H9 (cell line): ENCODE measurements at regions not wholly inside any gene's neighbourhood (a gene's known extent, or its start where the extent isn't known, plus 50 kb on each side); places are given as distances from the start of the nearest gene placed in this dataset.

Experiments
- DNase-seq: peaks from one replicate; pipeline ENCODE4 v3.0.0-alpha.2; 2017
- H2AFZ ChIP-seq: one replicate; pipeline ENCODE4 v1.6.1; 2013; ENCODE audit warnings: mild to moderate bottlenecking, low read length, control low read depth, moderate library complexity
- H2AK5ac ChIP-seq: 2 replicates; pipeline ENCODE4 v1.6.1; 2013; ENCODE audit warnings: low read length, control low read depth, mixed read lengths; ENCODE audit not compliant: insufficient read length
- H2BK120ac ChIP-seq: one replicate; pipeline ENCODE4 v1.6.1; 2013; ENCODE audit warnings: low read depth, mild to moderate bottlenecking, low read length, control low read depth, inconsistent platforms; ENCODE audit not compliant: poor library complexity, severe bottlenecking
- H2BK12ac ChIP-seq: 2 replicates; pipeline ENCODE4 v1.6.1; 2013; ENCODE audit warnings: low read length, control low read depth, mixed read lengths, low read depth; ENCODE audit not compliant: insufficient read length
- H2BK15ac ChIP-seq: 2 replicates; pipeline ENCODE4 v1.6.1; 2013; ENCODE audit warnings: low read depth, low read length, control low read depth
- H2BK20ac ChIP-seq: one replicate; pipeline ENCODE4 v1.6.1; 2013; ENCODE audit warnings: low read depth, mild to moderate bottlenecking, low read length, control low read depth, inconsistent platforms; ENCODE audit not compliant: poor library complexity, severe bottlenecking
- H2BK5ac ChIP-seq: 2 replicates; pipeline ENCODE4 v1.6.1; 2013; ENCODE audit warnings: low read length, control low read depth, mixed read lengths; ENCODE audit not compliant: insufficient read length
- H3K14ac ChIP-seq: 2 replicates; pipeline ENCODE4 v1.6.1; 2013; ENCODE audit warnings: low read length, control low read depth; ENCODE audit not compliant: insufficient read depth
- H3K18ac ChIP-seq: 2 replicates; pipeline ENCODE4 v1.6.1; 2013; ENCODE audit warnings: low read depth, mild to moderate bottlenecking, mixed read lengths, low read length, control low read depth; ENCODE audit not compliant: insufficient read length
- H3K23ac ChIP-seq: 2 replicates; pipeline ENCODE4 v1.6.1; 2013; ENCODE audit warnings: low read length, control low read depth, mixed read lengths, low read depth; ENCODE audit not compliant: insufficient read length
- H3K23me2 ChIP-seq: 2 replicates; pipeline ENCODE4 v1.6.1; 2013; ENCODE audit warnings: low read depth, mild to moderate bottlenecking, mixed read lengths, low read length, control low read depth; ENCODE audit not compliant: insufficient read length, poor library complexity, severe bottlenecking
- H3K27ac ChIP-seq: 2 replicates; pipeline ENCODE4 v1.5.1; 2013; ENCODE audit warnings: low read length, control low read depth, mixed read lengths, low read depth; ENCODE audit not compliant: insufficient read length
- H3K27me3 ChIP-seq: 2 replicates; pipeline ENCODE4 v1.6.1; 2013; ENCODE audit warnings: low read length, control low read depth, inconsistent platforms; ENCODE audit not compliant: insufficient read depth
- H3K4ac ChIP-seq: 2 replicates; pipeline ENCODE4 v1.6.1; 2013; ENCODE audit warnings: low read depth, mild to moderate bottlenecking, control low read depth, inconsistent platforms, low read length, moderate library complexity
- H3K4me1 ChIP-seq: 2 replicates; pipeline ENCODE4 v1.6.1; 2013; ENCODE audit warnings: low read length, control low read depth, inconsistent platforms; ENCODE audit not compliant: insufficient read depth
- H3K4me2 ChIP-seq: 2 replicates; pipeline ENCODE4 v1.6.1; 2013; ENCODE audit warnings: low read length, control low read depth, mixed read lengths; ENCODE audit not compliant: insufficient read length, insufficient read depth
- H3K56ac ChIP-seq: 2 replicates; pipeline ENCODE4 v1.6.1; 2013; ENCODE audit warnings: low read depth, mild to moderate bottlenecking, mixed read lengths, low read length, control low read depth; ENCODE audit not compliant: insufficient read length
- H3K79me1 ChIP-seq: 2 replicates; pipeline ENCODE4 v1.6.1; 2013; ENCODE audit warnings: low read depth, mild to moderate bottlenecking, moderate library complexity, low read length, control low read depth, inconsistent platforms; ENCODE audit not compliant: insufficient read depth, poor library complexity, severe bottlenecking
- H3K79me2 ChIP-seq: 2 replicates; pipeline ENCODE4 v1.6.1; 2013; ENCODE audit warnings: low read length, control low read depth, inconsistent platforms; ENCODE audit not compliant: insufficient read depth
- H3K9ac ChIP-seq: 2 replicates; pipeline ENCODE4 v1.6.1; 2013; ENCODE audit warnings: low read length, control low read depth, mixed read lengths; ENCODE audit not compliant: insufficient read length; ENCODE audit errors: extremely low read depth
- H3K9me3 ChIP-seq: one replicate; pipeline ENCODE4 v1.6.1; 2013; ENCODE audit warnings: low read depth, low read length, inconsistent platforms; ENCODE audit not compliant: control insufficient read depth
- H3T11ph ChIP-seq: one replicate; pipeline ENCODE4 v1.6.1; 2013; ENCODE audit warnings: mild to moderate bottlenecking, low read length, control low read depth, inconsistent platforms
- H4K20me1 ChIP-seq: one replicate; pipeline ENCODE4 v1.6.1; 2013; ENCODE audit not compliant: control insufficient read depth, insufficient read length, insufficient read depth
- H4K5ac ChIP-seq: 2 replicates; pipeline ENCODE4 v1.6.1; 2013; ENCODE audit warnings: low read depth, mild to moderate bottlenecking, mixed read lengths, low read length, control low read depth; ENCODE audit not compliant: insufficient read length
- H4K8ac ChIP-seq: replicated peaks from 2 replicates; pipeline ENCODE4 v1.6.1; 2013; ENCODE audit warnings: low read length, control low read depth, mixed read lengths, low read depth; ENCODE audit not compliant: insufficient read length
- H4K91ac ChIP-seq: 2 replicates; pipeline ENCODE4 v1.6.1; 2013; ENCODE audit warnings: low read depth, mild to moderate bottlenecking, moderate library complexity, mixed read lengths, low read length, control low read depth; ENCODE audit not compliant: insufficient read length
- H3K27ac Mint-ChIP-seq, 3 experiments: 2 replicates in 2 of 3; 3 replicates in 1 of 3; pipeline ENCODE4 v1.8.0; 2020 to 2021; ENCODE audit warnings: mixed read lengths in 3 of 3, mild to moderate bottlenecking in 1 of 3, moderate library complexity in 1 of 3
- H3K27me3 Mint-ChIP-seq: 2 replicates; pipeline ENCODE4 v1.8.0; 2021; ENCODE audit warnings: low read depth, mild to moderate bottlenecking, moderate library complexity, mixed read lengths
- H3K36me3 Mint-ChIP-seq, 3 experiments: 2 replicates in 2 of 3; 3 replicates in 1 of 3; pipeline ENCODE4 v1.8.0; 2020 to 2021; ENCODE audit warnings: low read depth in 3 of 3, mixed read lengths in 3 of 3; ENCODE audit not compliant: insufficient read depth in 1 of 3
- H3K4me1 Mint-ChIP-seq, 2 experiments: 2 replicates each; pipeline ENCODE4 v1.8.0; 2020; ENCODE audit warnings: mixed read lengths in 2 of 2
- H3K4me3 Mint-ChIP-seq, 2 experiments: 2 replicates in 1 of 2; 3 replicates in 1 of 2; pipeline ENCODE4 v1.8.0; 2020 to 2021; ENCODE audit warnings: mild to moderate bottlenecking in 2 of 2, mixed read lengths in 2 of 2, moderate library complexity in 1 of 2
- H3K9me3 Mint-ChIP-seq, 2 experiments: 2 replicates in 1 of 2; 3 replicates in 1 of 2; pipeline ENCODE4 v1.8.0; 2020; ENCODE audit warnings: mild to moderate bottlenecking in 2 of 2, mixed read lengths in 2 of 2, moderate library complexity in 1 of 2
- WGBS: extraction: QIAGEN DNeasy Blood & Tissue Kit; methylation state at CpG from one replicate; pipeline ENCODE4 v1.1.7; 2013; ENCODE audit warnings: missing lambda C conversion rate, low lambda C conversion rate, mixed read lengths; ENCODE audit not compliant: insufficient read length; ENCODE audit errors: extremely low coverage; 5-methylcytosine and 5-hydroxymethylcytosine counted together
- TF ChIP-seq, protein P1 (sequence below): fragments of 200-600 bp; sonication (generic); conservative IDR thresholded peaks from 3 replicates; pipeline ENCODE4 v1.8.0; 2021; ENCODE audit warnings: antibody characterized with exemption, mild to moderate bottlenecking

DNA sequence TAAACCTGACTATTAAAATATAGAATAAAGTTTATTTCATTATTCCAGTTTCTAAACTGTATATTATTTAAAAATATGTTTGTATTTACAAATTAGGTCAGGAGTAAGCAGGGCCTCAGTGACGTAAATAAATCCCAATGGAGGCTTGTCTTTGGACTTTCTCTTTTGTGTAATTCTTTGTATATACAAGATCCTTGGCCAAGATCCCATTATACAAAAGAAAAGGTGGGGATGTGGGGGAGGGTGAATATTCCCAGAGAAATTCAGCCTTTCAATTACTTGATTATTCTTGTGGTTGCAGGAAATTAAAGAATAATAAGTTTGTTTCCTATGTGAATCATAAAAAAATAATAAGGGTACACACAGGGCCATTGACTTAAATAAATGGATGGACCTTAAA is 178.7 kb upstream of the PRPS1L1 start:
- no peak overlapping the region for H3K14ac ChIP-seq
- H4K91ac ChIP-seq = no peak overlapping the region
- no peak overlapping the region for H3T11ph ChIP-seq
- no peak overlapping the region for H2BK20ac ChIP-seq
- no CpG with 5 or more reads among the region's 1 CpG for WGBS
- Mint-ChIP-seq H3K27me3 (no peaks in the 10 kb centered on the region; the same call in 1 of the 2 replicates), H3K36me3 (no peaks in the 10 kb centered on the region), H3K4me3 (no peak overlapping the region), H3K9me3 (no peaks in the 10 kb centered on the region), H3K27ac (no peak overlapping the region), H3K4me1 (no peaks in the 10 kb centered on the region)
- DNase-seq = no peak
- no peaks in the 10 kb centered on the region for H3K9me3 ChIP-seq
- H2AFZ ChIP-seq = no peak overlapping the region
- H3K18ac ChIP-seq = no peak overlapping the region
- no peaks in the 10 kb centered on the region for H3K79me1 ChIP-seq
- no peaks in the 10 kb centered on the region for H3K23me2 ChIP-seq
- no peaks in the 10 kb centered on the region for H3K79me2 ChIP-seq
- no peak overlapping the region for H2AK5ac ChIP-seq
- no peak overlapping the region for H3K4ac ChIP-seq
- H4K8ac ChIP-seq = no peak overlapping the region
- no peaks in the 10 kb centered on the region for H3K4me1 ChIP-seq
- no peak overlapping the region for H3K4me2 ChIP-seq
- no peaks in the 10 kb centered on the region for H3K27me3 ChIP-seq
- TF ChIP-seq, protein P1, sequence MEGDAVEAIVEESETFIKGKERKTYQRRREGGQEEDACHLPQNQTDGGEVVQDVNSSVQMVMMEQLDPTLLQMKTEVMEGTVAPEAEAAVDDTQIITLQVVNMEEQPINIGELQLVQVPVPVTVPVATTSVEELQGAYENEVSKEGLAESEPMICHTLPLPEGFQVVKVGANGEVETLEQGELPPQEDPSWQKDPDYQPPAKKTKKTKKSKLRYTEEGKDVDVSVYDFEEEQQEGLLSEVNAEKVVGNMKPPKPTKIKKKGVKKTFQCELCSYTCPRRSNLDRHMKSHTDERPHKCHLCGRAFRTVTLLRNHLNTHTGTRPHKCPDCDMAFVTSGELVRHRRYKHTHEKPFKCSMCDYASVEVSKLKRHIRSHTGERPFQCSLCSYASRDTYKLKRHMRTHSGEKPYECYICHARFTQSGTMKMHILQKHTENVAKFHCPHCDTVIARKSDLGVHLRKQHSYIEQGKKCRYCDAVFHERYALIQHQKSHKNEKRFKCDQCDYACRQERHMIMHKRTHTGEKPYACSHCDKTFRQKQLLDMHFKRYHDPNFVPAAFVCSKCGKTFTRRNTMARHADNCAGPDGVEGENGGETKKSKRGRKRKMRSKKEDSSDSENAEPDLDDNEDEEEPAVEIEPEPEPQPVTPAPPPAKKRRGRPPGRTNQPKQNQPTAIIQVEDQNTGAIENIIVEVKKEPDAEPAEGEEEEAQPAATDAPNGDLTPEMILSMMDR = no peak
- H4K20me1 ChIP-seq = no peaks in the 10 kb centered on the region
- H3K27ac ChIP-seq = no peak overlapping the region
- no peak overlapping the region for H2BK120ac ChIP-seq
- no peak overlapping the region for H3K56ac ChIP-seq
- no peak overlapping the region for H2BK5ac ChIP-seq
- no peak overlapping the region for H2BK12ac ChIP-seq
- no peak overlapping the region for H3K23ac ChIP-seq
- no peak overlapping the region for H3K9ac ChIP-seq
- H2BK15ac ChIP-seq = no peak overlapping the region
- H4K5ac ChIP-seq = no peak overlapping the region
